Astrocyte of the cerebellum (primary cell): ENCODE measurements at regions not wholly inside any gene's neighbourhood (a gene's known extent, or its start where the extent isn't known, plus 50 kb on each side); places are given as distances from the start of the nearest gene placed in this dataset.
A peak's percentile ranks its signal among the peaks of the same experiment; 100 is the strongest.

ENCODE experiments used
- DNase-seq: peaks from one replicate; pipeline ENCODE4 v3.0.0-alpha.2; 2011; ENCODE audit warnings: low read depth
- H3K4me3 ChIP-seq: 2 replicates; pipeline ENCODE4 v1.5.1; 2011; ENCODE audit warnings: mild to moderate bottlenecking, low read depth, low read length, moderate library complexity
- CTCF ChIP-seq: IDR thresholded peaks from 2 replicates; pipeline ENCODE4 v1.5.1; 2012; ENCODE audit warnings: low read length, low read depth, moderate library complexity, mild to moderate bottlenecking; ENCODE audit errors: missing control alignments
- in situ Hi-C: cut with HindIII; loops from 2 replicates; pipeline ENCODE4 v1.10.0; 2017; ENCODE audit warnings: low sequenced_read_pairs

- in situ Hi-C loops: no loop called here
- H3K4me3 ChIP-seq: no peak overlapping the region
- DNase-seq: no peak
- TF ChIP-seq CTCF: no peak
These were observed 120.0 kb upstream of the GGTLC1 start for GRCh38 chr20:24108581-24108980.

- no peak for DNase-seq
- in situ Hi-C loops: no loop called here
These were observed 118.3 kb upstream of the GGTLC1 start for GRCh38 chr20:24106801-24107445.

GRCh38 chr20:24106150-24106800, 117.7 kb upstream of the GGTLC1 start:
- in situ Hi-C loops: no loop called here

More at GRCh38 chr20:24106801-24107445, 118.3 kb upstream of the GGTLC1 start:
- H3K4me3 ChIP-seq: no peak overlapping the region
- no peak for TF ChIP-seq CTCF

GRCh38 chr20:24102749-24103333, 114.3 kb upstream of the GGTLC1 start:
- in situ Hi-C loops: no loop called here
- no peak for TF ChIP-seq CTCF
- DNase-seq: no peak
- H3K4me3 ChIP-seq: no peak overlapping the region

More at GRCh38 chr20:24106150-24106800, 117.7 kb upstream of the GGTLC1 start:
- no peak for TF ChIP-seq CTCF
- DNase-seq: no peak
- no peak overlapping the region for H3K4me3 ChIP-seq

GRCh38 chr20:24102290-24102689, 113.7 kb upstream of the GGTLC1 start:
- DNase-seq: no peak
- TF ChIP-seq CTCF: peak; percentile 32
- H3K4me3 ChIP-seq: no peak overlapping the region
- in situ Hi-C loops: no loop called here

- peak; percentile 80 for TF ChIP-seq CTCF
- DNase-seq: peak; percentile 34
- no peak overlapping the region for H3K4me3 ChIP-seq
- in situ Hi-C loops: no loop called here
These were observed 111.9 kb upstream of the GGTLC1 start for GRCh38 chr20:24100370-24101011.
